ENCODE measurements at regions not wholly inside any gene's neighbourhood (a gene's known extent, or its start where the extent isn't known, plus 50 kb on each side); places are given as distances from the start of the nearest gene placed in this dataset.
"Not testable (repeated sequence)": the region's sequence is repeated elsewhere in the genome, so short reads cannot be mapped to it uniquely, and the experiment has no call there.

DNA sequence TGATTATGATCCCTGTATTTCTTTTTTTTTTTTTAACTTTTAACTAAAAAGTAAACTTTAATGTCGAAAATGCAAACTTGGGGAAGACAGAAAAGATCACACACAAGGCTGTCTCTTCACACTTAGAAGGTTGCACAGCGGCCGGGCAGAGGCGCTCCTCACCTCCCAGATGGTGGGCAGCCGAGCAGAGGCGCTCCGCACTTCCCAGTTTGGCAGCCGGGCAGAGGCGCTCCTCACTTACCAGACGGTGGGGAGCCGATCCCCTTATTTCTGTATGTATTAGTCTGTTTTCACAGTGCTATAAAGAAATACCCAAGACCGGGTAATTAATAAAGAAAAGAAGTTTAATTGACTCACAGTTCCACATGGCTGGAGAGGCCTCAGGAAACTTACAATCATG lies 805.6 kb upstream of the SPRY2 start:
- TF ChIP-seq, protein P1, sequence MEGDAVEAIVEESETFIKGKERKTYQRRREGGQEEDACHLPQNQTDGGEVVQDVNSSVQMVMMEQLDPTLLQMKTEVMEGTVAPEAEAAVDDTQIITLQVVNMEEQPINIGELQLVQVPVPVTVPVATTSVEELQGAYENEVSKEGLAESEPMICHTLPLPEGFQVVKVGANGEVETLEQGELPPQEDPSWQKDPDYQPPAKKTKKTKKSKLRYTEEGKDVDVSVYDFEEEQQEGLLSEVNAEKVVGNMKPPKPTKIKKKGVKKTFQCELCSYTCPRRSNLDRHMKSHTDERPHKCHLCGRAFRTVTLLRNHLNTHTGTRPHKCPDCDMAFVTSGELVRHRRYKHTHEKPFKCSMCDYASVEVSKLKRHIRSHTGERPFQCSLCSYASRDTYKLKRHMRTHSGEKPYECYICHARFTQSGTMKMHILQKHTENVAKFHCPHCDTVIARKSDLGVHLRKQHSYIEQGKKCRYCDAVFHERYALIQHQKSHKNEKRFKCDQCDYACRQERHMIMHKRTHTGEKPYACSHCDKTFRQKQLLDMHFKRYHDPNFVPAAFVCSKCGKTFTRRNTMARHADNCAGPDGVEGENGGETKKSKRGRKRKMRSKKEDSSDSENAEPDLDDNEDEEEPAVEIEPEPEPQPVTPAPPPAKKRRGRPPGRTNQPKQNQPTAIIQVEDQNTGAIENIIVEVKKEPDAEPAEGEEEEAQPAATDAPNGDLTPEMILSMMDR (conservative IDR thresholded peaks at IDR 0.05; ENCODE audit: low read depth, low read length), result not testable (repeated sequence)
- TF ChIP-seq EZH2phosphoT487 (IDR thresholded peaks at IDR 0.05; ENCODE audit: borderline replicate concordance, low read length), result not testable (repeated sequence)
